Mucosa of descending colon (tissue), 3 donors: ENCODE measurements at regions not wholly inside any gene's neighbourhood (a gene's known extent, or its start where the extent isn't known, plus 50 kb on each side); places are given as distances from the start of the nearest gene placed in this dataset.
A peak's percentile ranks its signal among the peaks of the same experiment; 100 is the strongest.
"Not testable (repeated sequence)": the region's sequence is repeated elsewhere in the genome, so short reads cannot be mapped to it uniquely, and the experiment has no call there.

Source experiments
- ATAC-seq: fragments of 200-7000 bp; cut with Tn5 transposase; one replicate; pipeline ENCODE4 v1.9.1; 2020; ENCODE audit warnings: mild to moderate bottlenecking, moderate library complexity
- DNase-seq, 3 donors: peaks; one replicate each; pipeline ENCODE4 v3.0.0-alpha.2; 2020
- H3K36me3 ChIP-seq: fragments of 200-600 bp; one replicate; pipeline ENCODE4 v1.8.0; 2021; ENCODE audit warnings: low read depth, mild to moderate bottlenecking
- H3K4me1 ChIP-seq: fragments of 200-600 bp; one replicate; pipeline ENCODE4 v1.8.0; 2021; ENCODE audit warnings: low read depth, mild to moderate bottlenecking
- H3K4me3 ChIP-seq: fragments of 200-600 bp; one replicate; pipeline ENCODE4 v1.8.0; 2021; ENCODE audit warnings: mild to moderate bottlenecking
- H3K9me3 ChIP-seq: fragments of 200-600 bp; one replicate; pipeline ENCODE4 v1.8.0; 2021; ENCODE audit warnings: mild to moderate bottlenecking
- CTCF ChIP-seq: fragments of 200-600 bp; IDR thresholded peaks from one replicate; pipeline ENCODE4 v1.8.0; 2022; ENCODE audit warnings: antibody characterized with exemption, mild to moderate bottlenecking
- intact Hi-C, 2 donors: fragments of 100-400 bp; cut with DNase I in 1 of 2; cut with micrococcal nuclease in 1 of 2; formaldehyde crosslinking; loops; one replicate each; pipeline versions ENCODE4 v1.11.0 to v1.11.1; 2022; cut with DNase I, micrococcal nuclease
- donor health status: DM: no; HTN: no; CAD: no; lungs with moderate emphysema.
- donor health status: DM: no; HTN: no; CAD: no.
- donor health status: DM: no; HTN: yes; CAD: no.

GRCh38 chr10:33008499-33009243 lies 50.6 kb upstream of the ITGB1 start:
- Histone ChIP-seq H3K36me3 (no peaks in the 10 kb centered on the region), H3K4me1 (peaks cover 8% of the 10 kb centered on the region), H3K9me3 (no peaks in the 10 kb centered on the region), H3K4me3 (no peak overlapping the region)
- DNase-seq (peak in 1 of 3 donors; percentile 92), ATAC-seq (peak; percentile 61)
- TF ChIP-seq CTCF = peak; percentile 95
- intact Hi-C loops = loop anchor here (2.0 to 10.0 kb wide), 3 partner anchors 54 to 214 kb away; partner anchors contain the start of gene ITGB1 (in 1 of the 2)

- H3K36me3 ChIP-seq, H3K4me1 ChIP-seq, H3K4me3 ChIP-seq, DNase-seq, H3K9me3 ChIP-seq, ATAC-seq: not testable (repeated sequence)
- intact Hi-C loops = loop anchor here (2.0 to 10.0 kb wide), 3 partner anchors 53 to 213 kb away; partner anchors contain the start of gene ITGB1 (in 1 of the 2)
Observed at GRCh38 chr10:33007731-33008381, 49.8 kb upstream of the ITGB1 start.
